Omental fat pad (tissue), 3 donors: ENCODE measurements at regions not wholly inside any gene's neighbourhood (a gene's known extent, or its start where the extent isn't known, plus 50 kb on each side); places are given as distances from the start of the nearest gene placed in this dataset.

Experiments
- ATAC-seq: fragments of 150-250 bp; one replicate; pipeline ENCODE4 v1.9.1; 2016; ENCODE audit warnings: mild to moderate bottlenecking, moderate library complexity; ENCODE audit not compliant: low FRiP score
- DNase-seq: peaks from one replicate; pipeline ENCODE4 v3.0.0-alpha.2; 2019; ENCODE audit warnings: low spot score
- TF ChIP-seq, protein P1 (sequence below), 3 donors: fragments of 450-650 bp; IDR thresholded peaks; one replicate each; pipeline ENCODE4 v1.5.1; 2016 to 2017; ENCODE audit warnings: antibody characterized with exemption in 3 of 3, mild to moderate bottlenecking in 3 of 3, moderate library complexity in 2 of 3

DNA sequence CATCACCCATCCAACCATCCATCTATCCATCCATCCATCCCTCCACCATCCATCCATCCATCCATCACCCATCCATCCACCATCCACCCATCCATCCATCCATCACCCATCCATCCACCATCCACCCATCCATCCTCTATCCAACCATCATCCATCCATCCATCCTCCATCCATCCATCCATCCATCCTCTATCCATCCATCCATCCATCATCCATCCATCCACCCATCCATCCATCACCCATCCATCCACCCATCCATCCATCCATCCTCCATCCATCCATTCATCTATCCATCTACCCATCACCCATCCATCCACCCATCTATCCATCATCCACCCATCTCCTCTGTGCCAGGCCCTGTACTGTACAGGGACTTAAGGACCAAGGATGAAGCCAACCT, 62.2 kb upstream of the WNT11 start:
- DNase-seq (no peak), ATAC-seq (no peak)
- TF ChIP-seq, protein P1, sequence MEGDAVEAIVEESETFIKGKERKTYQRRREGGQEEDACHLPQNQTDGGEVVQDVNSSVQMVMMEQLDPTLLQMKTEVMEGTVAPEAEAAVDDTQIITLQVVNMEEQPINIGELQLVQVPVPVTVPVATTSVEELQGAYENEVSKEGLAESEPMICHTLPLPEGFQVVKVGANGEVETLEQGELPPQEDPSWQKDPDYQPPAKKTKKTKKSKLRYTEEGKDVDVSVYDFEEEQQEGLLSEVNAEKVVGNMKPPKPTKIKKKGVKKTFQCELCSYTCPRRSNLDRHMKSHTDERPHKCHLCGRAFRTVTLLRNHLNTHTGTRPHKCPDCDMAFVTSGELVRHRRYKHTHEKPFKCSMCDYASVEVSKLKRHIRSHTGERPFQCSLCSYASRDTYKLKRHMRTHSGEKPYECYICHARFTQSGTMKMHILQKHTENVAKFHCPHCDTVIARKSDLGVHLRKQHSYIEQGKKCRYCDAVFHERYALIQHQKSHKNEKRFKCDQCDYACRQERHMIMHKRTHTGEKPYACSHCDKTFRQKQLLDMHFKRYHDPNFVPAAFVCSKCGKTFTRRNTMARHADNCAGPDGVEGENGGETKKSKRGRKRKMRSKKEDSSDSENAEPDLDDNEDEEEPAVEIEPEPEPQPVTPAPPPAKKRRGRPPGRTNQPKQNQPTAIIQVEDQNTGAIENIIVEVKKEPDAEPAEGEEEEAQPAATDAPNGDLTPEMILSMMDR (IDR thresholded peaks at IDR 0.05): no peak

DNA sequence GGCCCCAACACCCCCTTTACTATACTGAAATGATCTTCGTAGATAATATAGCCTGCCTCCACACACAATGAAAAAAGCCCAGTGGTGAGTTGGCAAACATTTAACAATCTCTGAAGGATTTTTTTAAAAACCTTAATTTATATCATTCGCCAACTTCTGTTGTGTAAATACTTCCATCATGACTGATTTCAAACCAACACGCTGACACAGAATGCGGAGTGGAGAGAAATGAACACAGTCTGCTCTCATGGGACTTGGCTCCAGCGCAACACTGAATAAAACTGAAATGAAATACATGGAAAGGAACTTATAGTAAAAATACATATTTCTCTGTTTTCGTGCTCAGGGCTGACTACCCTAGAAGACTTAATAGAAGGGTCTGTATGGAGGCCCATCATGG, 61.3 kb upstream of the WNT11 start:
- DNase-seq (no peak), ATAC-seq (no peak)
- TF ChIP-seq, protein P1 (IDR thresholded peaks at IDR 0.05): no peak

DNA sequence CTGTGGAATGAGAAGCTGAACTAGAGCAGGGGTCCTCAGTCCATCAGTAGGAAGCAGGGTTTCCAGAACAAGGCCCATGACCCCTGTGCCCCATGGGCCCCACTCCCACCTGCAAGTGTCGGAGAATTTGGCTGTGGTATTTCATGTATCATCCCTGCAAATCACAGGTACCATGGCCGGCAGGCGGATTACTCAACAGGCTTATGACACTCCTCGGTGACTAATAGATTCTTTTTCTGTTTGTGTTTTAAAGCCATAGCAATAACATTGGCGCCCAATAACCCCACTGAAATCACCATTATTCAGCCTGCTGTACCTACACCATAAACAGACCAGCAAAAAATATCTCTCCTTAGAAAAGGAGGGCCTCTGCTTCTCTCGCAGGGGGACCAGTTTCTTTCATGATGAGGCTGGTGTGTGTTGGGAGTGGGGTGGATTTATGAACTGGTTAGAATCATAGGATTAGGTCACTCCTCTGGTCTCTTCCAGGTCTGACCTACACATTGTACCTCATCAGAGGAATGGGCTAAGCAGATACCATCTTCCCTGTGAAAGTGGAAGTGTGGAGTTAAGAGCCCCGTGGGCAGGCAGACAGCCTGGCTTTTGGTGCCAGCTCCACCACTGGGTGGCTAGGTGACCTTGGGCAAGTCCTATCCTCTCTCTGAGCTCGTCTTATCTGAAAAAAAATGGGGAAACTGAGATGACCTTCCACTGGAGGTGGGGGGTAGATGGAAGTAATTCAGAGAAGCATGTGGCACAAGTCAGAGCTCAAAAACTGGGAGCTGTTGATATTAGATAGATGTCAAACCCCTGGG, 60.2 kb upstream of the WNT11 start:
- no peak for DNase-seq
- TF ChIP-seq, protein P1 (IDR thresholded peaks at IDR 0.05): no peak
- peak; percentile 83 for ATAC-seq

DNA sequence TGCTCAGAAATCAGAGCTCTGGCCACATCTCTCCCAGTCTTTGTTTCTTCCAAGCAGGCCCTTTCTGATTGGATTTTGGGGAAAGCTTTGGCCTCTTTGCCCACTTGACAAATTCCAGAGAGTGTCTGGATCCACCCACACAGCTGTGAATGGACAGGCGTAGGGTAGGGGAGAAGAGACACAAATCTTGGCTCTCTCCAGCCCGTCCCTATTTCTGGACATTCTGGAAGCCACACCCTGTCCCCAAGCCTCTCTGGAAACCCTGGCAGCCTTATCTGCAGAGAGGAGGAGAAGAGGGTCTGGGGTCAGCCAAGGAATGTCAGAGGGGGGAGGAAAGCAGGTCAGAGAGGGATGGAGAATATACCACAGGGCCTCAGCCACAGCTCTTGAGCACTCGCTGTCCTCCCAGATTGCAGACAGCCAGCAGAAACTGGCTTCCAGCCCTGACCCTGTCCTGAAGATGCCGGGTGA, 59.5 kb upstream of the WNT11 start:
- TF ChIP-seq, protein P1 (IDR thresholded peaks at IDR 0.05): no peak
- DNase-seq: no peak

DNA sequence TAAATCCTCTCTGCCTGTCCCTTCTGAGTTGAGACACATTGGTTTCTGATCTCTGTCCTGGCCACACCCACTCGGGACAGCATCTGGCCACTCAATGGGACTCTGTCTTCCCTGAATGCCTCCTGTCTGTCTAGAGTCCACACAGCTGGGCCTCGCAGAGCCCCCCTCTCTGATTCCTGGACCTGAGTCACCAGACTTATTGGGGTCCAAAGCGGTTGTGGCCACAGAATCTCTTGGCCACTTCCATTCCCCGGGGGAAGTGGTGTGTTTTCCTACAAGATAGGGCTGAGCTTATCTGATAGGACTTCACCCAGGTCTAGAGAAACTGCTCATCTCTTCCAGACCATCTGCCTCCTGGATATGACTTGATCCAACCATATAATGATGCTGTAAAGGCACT, 57.4 kb upstream of the WNT11 start:
- ATAC-seq (no peak), DNase-seq (no peak)
- TF ChIP-seq, protein P1 (IDR thresholded peaks at IDR 0.05): no peak

More for the DNA sequence above, 59.5 kb upstream of the WNT11 start:
- ATAC-seq: peak; percentile 29

DNA sequence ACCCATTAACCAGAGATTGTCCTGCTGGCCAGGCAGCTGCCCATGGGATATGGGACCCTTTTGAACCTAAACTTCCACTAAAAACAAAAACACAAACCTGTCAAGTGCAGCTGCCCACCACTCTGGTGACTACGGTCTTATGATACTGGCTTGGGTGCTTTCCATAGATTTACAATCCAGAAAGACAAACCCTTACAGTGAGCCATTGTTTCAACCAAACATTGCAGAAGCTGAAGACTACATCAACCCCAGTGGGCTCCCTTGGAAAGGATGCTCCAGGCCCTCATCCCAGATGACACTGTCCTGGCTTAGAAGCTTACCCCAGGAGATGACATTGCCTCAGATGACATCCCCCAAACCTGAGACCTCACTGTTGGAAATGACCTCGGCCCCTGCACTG, 56.9 kb upstream of the WNT11 start:
- DNase-seq (no peak), ATAC-seq (no peak)
- TF ChIP-seq, protein P1 (IDR thresholded peaks at IDR 0.05): no peak
